ENCODE measurements at regions not wholly inside any gene's neighbourhood (a gene's known extent, or its start where the extent isn't known, plus 50 kb on each side); places are given as distances from the start of the nearest gene placed in this dataset.

DNA sequence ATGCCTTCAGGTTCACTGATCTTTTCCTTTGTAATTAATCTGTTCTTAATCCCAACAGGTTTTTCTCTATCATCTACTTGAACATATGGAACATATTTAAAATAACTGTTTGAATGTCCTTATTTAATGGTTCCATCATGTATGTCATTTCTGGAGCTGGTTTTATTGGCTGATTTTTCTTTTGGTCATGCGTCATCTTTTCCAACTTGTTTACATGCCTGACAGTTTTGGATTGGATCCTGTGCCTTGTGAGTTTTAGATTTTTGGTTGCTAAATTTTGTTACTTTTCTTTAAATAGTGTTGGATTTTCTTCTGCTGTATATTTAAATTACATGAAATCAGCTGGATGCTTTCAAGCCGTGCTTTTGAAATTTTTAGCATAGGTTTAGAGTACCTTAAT is 237.3 kb upstream of the DAAM1 start:
- intact Hi-C loops (cut with micrococcal nuclease) = no loop called here
- POLR2A ChIA-PET = no interaction called here
- Histone ChIP-seq H3K4me1 (ENCODE audit: control insufficient read depth in 1 of 2, insufficient read depth in 2 of 2, low read length in 2 of 2) (no peaks in the 10 kb centered on the region), H3K4me3 (replicated peaks in 1 of 2; ENCODE audit: low read depth in 1 of 2, low read length in 2 of 2) (no peak overlapping the region), H3K27me3 (ENCODE audit: insufficient read depth, low read length) (no peaks in the 10 kb centered on the region), H4K20me1 (ENCODE audit: insufficient read depth) (no peaks in the 10 kb centered on the region), H3K9me3 (ENCODE audit: control insufficient read depth in 1 of 2, insufficient read depth in 1 of 2, low read depth in 1 of 2, low read length in 2 of 2) (no peaks in the 10 kb centered on the region), H3K9me2 (ENCODE audit: insufficient read depth) (no peaks in the 10 kb centered on the region), H3K36me3 (ENCODE audit: control insufficient read depth in 1 of 2, insufficient read depth in 2 of 2, low read length in 2 of 2) (no peaks in the 10 kb centered on the region), H3K4me2 (ENCODE audit: low read length) (no peak overlapping the region), H3K79me2 (ENCODE audit: insufficient read depth, low read length) (no peaks in the 10 kb centered on the region), H2AFZ (ENCODE audit: low read depth, low read length, poor library complexity, severe bottlenecking) (no peak overlapping the region), H3K9ac (ENCODE audit: low read length) (no peak overlapping the region), H3K27ac (ENCODE audit: low read depth, low read length) (no peak overlapping the region)
- TF ChIP-seq POLR2A (IDR thresholded peaks at IDR 0.05; ENCODE audit: borderline replicate concordance, extremely low read depth, insufficient read depth, insufficient read length) (no peak), YY1 (IDR thresholded peaks at IDR 0.05; ENCODE audit: extremely low read depth, insufficient replicate concordance, low read depth, low read length) (no peak), POLR2AphosphoS5 (IDR thresholded peaks at IDR 0.05; ENCODE audit: low read depth, low read length) (no peak), ZNF274 (IDR thresholded peaks at IDR 0.05; ENCODE audit: low read depth, low read length) (no peak), EZH2 (IDR thresholded peaks at IDR 0.05) (no peak), FOSL1 (IDR thresholded peaks at IDR 0.05; ENCODE audit: low read depth) (no peak), SRF (IDR thresholded peaks at IDR 0.05; ENCODE audit: low read depth) (no peak), JUND (IDR thresholded peaks at IDR 0.05) (no peak), TCF7L2 (IDR thresholded peaks at IDR 0.05; ENCODE audit: borderline replicate concordance, extremely low read depth, insufficient read depth, insufficient read length) (no peak), EZH2phosphoT487 (IDR thresholded peaks at IDR 0.05; ENCODE audit: borderline replicate concordance) (no peak), RAD21 (IDR thresholded peaks at IDR 0.05; ENCODE audit: low read depth) (no peak)
- TF ChIP-seq, protein P1, sequence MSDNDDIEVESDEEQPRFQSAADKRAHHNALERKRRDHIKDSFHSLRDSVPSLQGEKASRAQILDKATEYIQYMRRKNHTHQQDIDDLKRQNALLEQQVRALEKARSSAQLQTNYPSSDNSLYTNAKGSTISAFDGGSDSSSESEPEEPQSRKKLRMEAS (IDR thresholded peaks at IDR 0.05) = no peak
- TF ChIP-seq, protein P2, sequence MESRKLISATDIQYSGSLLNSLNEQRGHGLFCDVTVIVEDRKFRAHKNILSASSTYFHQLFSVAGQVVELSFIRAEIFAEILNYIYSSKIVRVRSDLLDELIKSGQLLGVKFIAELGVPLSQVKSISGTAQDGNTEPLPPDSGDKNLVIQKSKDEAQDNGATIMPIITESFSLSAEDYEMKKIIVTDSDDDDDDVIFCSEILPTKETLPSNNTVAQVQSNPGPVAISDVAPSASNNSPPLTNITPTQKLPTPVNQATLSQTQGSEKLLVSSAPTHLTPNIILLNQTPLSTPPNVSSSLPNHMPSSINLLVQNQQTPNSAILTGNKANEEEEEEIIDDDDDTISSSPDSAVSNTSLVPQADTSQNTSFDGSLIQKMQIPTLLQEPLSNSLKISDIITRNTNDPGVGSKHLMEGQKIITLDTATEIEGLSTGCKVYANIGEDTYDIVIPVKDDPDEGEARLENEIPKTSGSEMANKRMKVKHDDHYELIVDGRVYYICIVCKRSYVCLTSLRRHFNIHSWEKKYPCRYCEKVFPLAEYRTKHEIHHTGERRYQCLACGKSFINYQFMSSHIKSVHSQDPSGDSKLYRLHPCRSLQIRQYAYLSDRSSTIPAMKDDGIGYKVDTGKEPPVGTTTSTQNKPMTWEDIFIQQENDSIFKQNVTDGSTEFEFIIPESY (IDR thresholded peaks at IDR 0.05; ENCODE audit: extremely low read depth, insufficient replicate concordance, low read length) = no peak
- TF ChIP-seq, protein P3, sequence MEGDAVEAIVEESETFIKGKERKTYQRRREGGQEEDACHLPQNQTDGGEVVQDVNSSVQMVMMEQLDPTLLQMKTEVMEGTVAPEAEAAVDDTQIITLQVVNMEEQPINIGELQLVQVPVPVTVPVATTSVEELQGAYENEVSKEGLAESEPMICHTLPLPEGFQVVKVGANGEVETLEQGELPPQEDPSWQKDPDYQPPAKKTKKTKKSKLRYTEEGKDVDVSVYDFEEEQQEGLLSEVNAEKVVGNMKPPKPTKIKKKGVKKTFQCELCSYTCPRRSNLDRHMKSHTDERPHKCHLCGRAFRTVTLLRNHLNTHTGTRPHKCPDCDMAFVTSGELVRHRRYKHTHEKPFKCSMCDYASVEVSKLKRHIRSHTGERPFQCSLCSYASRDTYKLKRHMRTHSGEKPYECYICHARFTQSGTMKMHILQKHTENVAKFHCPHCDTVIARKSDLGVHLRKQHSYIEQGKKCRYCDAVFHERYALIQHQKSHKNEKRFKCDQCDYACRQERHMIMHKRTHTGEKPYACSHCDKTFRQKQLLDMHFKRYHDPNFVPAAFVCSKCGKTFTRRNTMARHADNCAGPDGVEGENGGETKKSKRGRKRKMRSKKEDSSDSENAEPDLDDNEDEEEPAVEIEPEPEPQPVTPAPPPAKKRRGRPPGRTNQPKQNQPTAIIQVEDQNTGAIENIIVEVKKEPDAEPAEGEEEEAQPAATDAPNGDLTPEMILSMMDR (IDR thresholded peaks at IDR 0.05 in 2 of 3, conservative IDR thresholded peaks at IDR 0.05 in 1 of 3; ENCODE audit: borderline replicate concordance in 1 of 3, insufficient read depth in 1 of 3, low read depth in 2 of 3, low read length in 2 of 3) = no peak
- no TSS peak for BruUV-seq (replicated peaks)
- CTCF ChIA-PET = no interaction called here
- RAD21 ChIA-PET (ENCODE audit: low non-redundant PET in 1 of 2, low total read pairs in 2 of 2, uncharacterized antibody in 2 of 2, unreplicated experiment in 2 of 2) = no interaction called here
- ATAC-seq (no peak), DNase-seq (ENCODE audit: low read depth, low spot score) (no peak)
